Ishikawa (cell line): ENCODE measurements at regions not wholly inside any gene's neighbourhood (a gene's known extent, or its start where the extent isn't known, plus 50 kb on each side); places are given as distances from the start of the nearest gene placed in this dataset.

ENCODE experiments used
- CEBPB ChIP-seq: IDR thresholded peaks from 2 replicates; pipeline ENCODE4 v1.6.1; 2012
- CREB1 ChIP-seq: IDR thresholded peaks from 2 replicates; pipeline ENCODE4 v1.6.1; 2012; ENCODE audit warnings: low read depth
- EGR1 ChIP-seq: IDR thresholded peaks from 2 replicates; pipeline ENCODE4 v1.6.1; 2012
- EP300 ChIP-seq: IDR thresholded peaks from 2 replicates; pipeline ENCODE4 v1.6.1; 2012; ENCODE audit warnings: borderline replicate concordance
- FOXM1 ChIP-seq: IDR thresholded peaks from 2 replicates; pipeline ENCODE4 v1.6.1; 2012; ENCODE audit warnings: low read depth, borderline replicate concordance
- NFIC ChIP-seq: IDR thresholded peaks from 2 replicates; pipeline ENCODE4 v1.6.1; 2012
- RAD21 ChIP-seq: IDR thresholded peaks from 2 replicates; pipeline ENCODE4 v1.6.1; 2012; ENCODE audit warnings: low read depth
- TAF1 ChIP-seq: IDR thresholded peaks from 2 replicates; pipeline ENCODE4 v1.6.1; 2012; ENCODE audit warnings: low read depth, mild to moderate bottlenecking
- TCF12 ChIP-seq: IDR thresholded peaks from 2 replicates; pipeline ENCODE4 v1.6.1; 2012; ENCODE audit warnings: low read depth
- TEAD4 ChIP-seq: IDR thresholded peaks from 2 replicates; pipeline ENCODE4 v1.6.1; 2012
- YY1 ChIP-seq: IDR thresholded peaks from 2 replicates; pipeline ENCODE4 v1.6.1; 2012; ENCODE audit warnings: low read depth
- ZBTB7A ChIP-seq: IDR thresholded peaks from 2 replicates; pipeline ENCODE4 v1.6.1; 2012; ENCODE audit warnings: low read depth
- TF ChIP-seq, protein P1 (sequence below): IDR thresholded peaks from 2 replicates; pipeline ENCODE4 v1.6.1; 2012; ENCODE audit warnings: low read depth, mild to moderate bottlenecking
- TF ChIP-seq, protein P2 (sequence below): IDR thresholded peaks from 2 replicates; pipeline ENCODE4 v1.6.1; 2012
- TF ChIP-seq, protein P3 (sequence below): IDR thresholded peaks from 2 replicates; pipeline ENCODE4 v1.6.1; 2012

DNA sequence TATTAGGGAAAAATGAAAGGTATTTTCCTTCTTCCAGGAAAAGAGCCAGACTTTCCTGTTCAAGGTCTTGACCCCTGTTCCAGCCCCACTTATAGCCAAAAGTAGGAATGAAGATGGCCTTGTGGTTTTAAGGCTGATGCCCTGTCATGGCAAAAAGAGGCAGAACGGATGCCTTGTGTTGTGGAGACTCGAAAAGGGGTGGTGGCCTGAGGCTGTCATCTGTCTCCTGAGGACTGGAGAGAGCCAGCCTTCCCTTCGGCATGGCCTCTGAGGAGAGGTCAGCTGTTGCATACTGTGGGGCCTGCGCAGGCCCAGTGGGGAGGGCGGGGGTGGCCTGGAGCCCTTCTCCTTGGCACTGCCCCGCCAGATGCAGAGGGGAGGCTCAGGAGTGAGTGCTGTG, 166.0 kb upstream of the EEPD1 start:
- TF ChIP-seq TAF1 (no peak), TCF12 (no peak), RAD21 (no peak), CEBPB (no peak), EP300 (no peak), CREB1 (no peak), ZBTB7A (no peak), FOXM1 (no peak), TEAD4 (no peak), NFIC (no peak), EGR1 (no peak), YY1 (no peak)
- TF ChIP-seq, protein P1, sequence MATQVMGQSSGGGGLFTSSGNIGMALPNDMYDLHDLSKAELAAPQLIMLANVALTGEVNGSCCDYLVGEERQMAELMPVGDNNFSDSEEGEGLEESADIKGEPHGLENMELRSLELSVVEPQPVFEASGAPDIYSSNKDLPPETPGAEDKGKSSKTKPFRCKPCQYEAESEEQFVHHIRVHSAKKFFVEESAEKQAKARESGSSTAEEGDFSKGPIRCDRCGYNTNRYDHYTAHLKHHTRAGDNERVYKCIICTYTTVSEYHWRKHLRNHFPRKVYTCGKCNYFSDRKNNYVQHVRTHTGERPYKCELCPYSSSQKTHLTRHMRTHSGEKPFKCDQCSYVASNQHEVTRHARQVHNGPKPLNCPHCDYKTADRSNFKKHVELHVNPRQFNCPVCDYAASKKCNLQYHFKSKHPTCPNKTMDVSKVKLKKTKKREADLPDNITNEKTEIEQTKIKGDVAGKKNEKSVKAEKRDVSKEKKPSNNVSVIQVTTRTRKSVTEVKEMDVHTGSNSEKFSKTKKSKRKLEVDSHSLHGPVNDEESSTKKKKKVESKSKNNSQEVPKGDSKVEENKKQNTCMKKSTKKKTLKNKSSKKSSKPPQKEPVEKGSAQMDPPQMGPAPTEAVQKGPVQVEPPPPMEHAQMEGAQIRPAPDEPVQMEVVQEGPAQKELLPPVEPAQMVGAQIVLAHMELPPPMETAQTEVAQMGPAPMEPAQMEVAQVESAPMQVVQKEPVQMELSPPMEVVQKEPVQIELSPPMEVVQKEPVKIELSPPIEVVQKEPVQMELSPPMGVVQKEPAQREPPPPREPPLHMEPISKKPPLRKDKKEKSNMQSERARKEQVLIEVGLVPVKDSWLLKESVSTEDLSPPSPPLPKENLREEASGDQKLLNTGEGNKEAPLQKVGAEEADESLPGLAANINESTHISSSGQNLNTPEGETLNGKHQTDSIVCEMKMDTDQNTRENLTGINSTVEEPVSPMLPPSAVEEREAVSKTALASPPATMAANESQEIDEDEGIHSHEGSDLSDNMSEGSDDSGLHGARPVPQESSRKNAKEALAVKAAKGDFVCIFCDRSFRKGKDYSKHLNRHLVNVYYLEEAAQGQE = no peak
- TF ChIP-seq, protein P2, sequence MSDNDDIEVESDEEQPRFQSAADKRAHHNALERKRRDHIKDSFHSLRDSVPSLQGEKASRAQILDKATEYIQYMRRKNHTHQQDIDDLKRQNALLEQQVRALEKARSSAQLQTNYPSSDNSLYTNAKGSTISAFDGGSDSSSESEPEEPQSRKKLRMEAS = no peak
- TF ChIP-seq, protein P3, sequence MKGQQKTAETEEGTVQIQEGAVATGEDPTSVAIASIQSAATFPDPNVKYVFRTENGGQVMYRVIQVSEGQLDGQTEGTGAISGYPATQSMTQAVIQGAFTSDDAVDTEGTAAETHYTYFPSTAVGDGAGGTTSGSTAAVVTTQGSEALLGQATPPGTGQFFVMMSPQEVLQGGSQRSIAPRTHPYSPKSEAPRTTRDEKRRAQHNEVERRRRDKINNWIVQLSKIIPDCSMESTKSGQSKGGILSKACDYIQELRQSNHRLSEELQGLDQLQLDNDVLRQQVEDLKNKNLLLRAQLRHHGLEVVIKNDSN = no peak

DNA sequence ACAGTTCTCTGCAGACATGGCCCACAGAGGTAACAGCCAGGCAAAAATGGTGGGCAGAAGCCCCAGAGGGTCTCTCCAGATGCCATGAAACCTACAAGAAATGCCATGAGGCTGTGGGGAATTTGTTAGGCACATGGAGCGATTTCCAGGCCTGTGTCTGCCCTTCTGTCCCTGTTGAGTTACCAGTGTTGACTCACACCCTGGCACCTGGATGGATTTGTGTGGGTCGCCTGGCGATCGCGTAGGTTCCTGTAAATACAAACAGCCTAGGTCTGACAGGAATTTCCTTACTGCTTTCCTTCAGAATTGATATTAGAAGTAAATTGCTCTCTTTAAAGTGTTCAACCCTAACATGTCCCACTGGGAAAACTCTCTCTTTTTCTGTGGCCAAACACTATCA, 164.9 kb upstream of the EEPD1 start:
- TF ChIP-seq NFIC (no peak), FOXM1 (no peak), TAF1 (no peak), TCF12 (no peak), YY1 (no peak), ZBTB7A (no peak), CREB1 (no peak), CEBPB (no peak), EP300 (no peak), RAD21 (no peak), TEAD4 (no peak), EGR1 (no peak)
- TF ChIP-seq, protein P1 = no peak
- TF ChIP-seq, protein P3 = no peak
- TF ChIP-seq, protein P2 = no peak

DNA sequence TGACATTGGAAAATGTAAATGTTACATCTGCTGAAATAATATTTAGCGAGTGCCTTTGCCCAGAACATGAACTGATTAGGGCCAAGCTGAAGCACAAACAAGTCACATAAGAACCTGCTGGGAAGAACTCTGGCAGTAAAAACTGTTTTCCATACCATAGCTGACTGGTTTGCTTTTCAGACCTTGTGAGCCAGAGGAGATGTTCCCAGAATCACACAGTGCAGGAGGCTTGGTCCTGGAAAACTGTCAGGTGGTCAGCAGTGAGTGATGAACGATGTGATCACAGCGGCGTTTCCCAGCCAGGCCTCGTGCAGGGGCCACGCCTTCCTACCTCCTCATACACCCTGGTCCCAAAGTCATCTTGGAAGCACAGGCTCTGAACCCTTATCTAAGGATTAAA, 164.2 kb upstream of the EEPD1 start:
- TF ChIP-seq, protein P1 = no peak
- TF ChIP-seq TEAD4 (no peak), EGR1 (no peak), CREB1 (no peak), FOXM1 (no peak), NFIC (no peak), TCF12 (no peak), CEBPB (no peak), YY1 (no peak), RAD21 (no peak), EP300 (no peak)
- TF ChIP-seq, protein P2 = no peak
- TF ChIP-seq, protein P3 = no peak

DNA sequence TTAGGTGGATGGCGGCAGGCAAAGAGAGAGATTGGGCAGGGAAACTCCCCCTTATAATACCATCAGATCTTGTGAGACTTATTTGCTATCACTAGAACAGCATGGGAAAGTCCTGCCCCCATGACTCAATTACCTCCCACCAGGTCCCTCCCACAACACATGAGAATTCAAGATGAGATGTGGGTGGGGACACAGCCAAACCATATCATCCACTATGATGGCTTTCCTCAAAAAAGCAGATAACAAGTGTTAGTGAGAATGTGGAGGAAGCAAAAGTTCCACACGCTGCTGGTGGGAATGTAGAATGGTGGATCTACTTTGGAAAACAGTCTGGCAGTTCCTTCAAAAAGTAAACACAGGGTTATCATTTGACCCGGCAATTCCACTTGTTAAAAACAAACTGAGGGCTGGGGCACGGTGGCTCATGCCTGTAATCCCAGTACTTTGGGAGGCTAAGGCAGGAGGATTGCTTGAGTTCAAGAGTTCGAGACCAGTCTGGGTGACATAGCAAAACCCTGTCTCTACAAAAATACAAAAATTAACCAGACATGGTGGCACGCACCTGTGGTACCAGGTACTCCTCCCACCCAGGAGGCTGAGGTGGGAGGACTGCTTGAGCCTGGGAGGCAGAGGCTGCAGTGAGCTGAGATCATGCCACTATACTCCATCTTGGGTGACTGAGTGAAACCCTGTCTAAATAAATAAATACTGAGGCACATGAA, 161.4 kb upstream of the EEPD1 start:
- TF ChIP-seq FOXM1 = no peak
- TF ChIP-seq, protein P3 = no peak
- no peak for TF ChIP-seq ZBTB7A
- no peak for TF ChIP-seq RAD21
- no peak for TF ChIP-seq TEAD4
- TF ChIP-seq, protein P1 = no peak
- TF ChIP-seq, protein P2 = no peak
- TF ChIP-seq EGR1 = no peak
- no peak for TF ChIP-seq CEBPB
- TF ChIP-seq CREB1 = no peak
- TF ChIP-seq EP300 = no peak
- TF ChIP-seq YY1 = no peak
- no peak for TF ChIP-seq TAF1
